ENCODE measurements at regions not wholly inside any gene's neighbourhood (a gene's known extent, or its start where the extent isn't known, plus 50 kb on each side); places are given as distances from the start of the nearest gene placed in this dataset.

GRCh38 chr2:220117025-220117424, 489.6 kb downstream of the SLC4A3 start:
- TF ChIP-seq CTCF (tag by site-specific recombination; IDR thresholded peaks at IDR 0.05) (no peak), ZNF184 (tag by site-specific recombination; IDR thresholded peaks at IDR 0.05) (no peak), ZNF221 (tag by site-specific recombination; IDR thresholded peaks at IDR 0.05; ENCODE audit: borderline replicate concordance) (no peak), ZBTB11 (tag by site-specific recombination; conservative IDR thresholded peaks at IDR 0.05; ENCODE audit: low read depth) (no peak), ZBTB1 (tag by site-specific recombination; IDR thresholded peaks at IDR 0.05) (no peak), ZNF660 (tag by site-specific recombination; IDR thresholded peaks at IDR 0.05) (no peak), ZNF571 (tag by site-specific recombination; IDR thresholded peaks at IDR 0.05) (no peak), EGR2 (tag by site-specific recombination; IDR thresholded peaks at IDR 0.05; ENCODE audit: low read depth) (no peak), ZNF2 (tag by site-specific recombination; IDR thresholded peaks at IDR 0.05) (no peak), ZBTB49 (tag by site-specific recombination; IDR thresholded peaks at IDR 0.05; ENCODE audit: low read depth) (no peak)
